ENCODE measurements at regions not wholly inside any gene's neighbourhood (a gene's known extent, or its start where the extent isn't known, plus 50 kb on each side); places are given as distances from the start of the nearest gene placed in this dataset.

- DNase-seq = no peak
- intact Hi-C loops (cut with DNase I) = no loop called here
Observed at GRCh38 chr11:112817376-112817775, 143.8 kb upstream of the NCAM1 start.

DNA sequence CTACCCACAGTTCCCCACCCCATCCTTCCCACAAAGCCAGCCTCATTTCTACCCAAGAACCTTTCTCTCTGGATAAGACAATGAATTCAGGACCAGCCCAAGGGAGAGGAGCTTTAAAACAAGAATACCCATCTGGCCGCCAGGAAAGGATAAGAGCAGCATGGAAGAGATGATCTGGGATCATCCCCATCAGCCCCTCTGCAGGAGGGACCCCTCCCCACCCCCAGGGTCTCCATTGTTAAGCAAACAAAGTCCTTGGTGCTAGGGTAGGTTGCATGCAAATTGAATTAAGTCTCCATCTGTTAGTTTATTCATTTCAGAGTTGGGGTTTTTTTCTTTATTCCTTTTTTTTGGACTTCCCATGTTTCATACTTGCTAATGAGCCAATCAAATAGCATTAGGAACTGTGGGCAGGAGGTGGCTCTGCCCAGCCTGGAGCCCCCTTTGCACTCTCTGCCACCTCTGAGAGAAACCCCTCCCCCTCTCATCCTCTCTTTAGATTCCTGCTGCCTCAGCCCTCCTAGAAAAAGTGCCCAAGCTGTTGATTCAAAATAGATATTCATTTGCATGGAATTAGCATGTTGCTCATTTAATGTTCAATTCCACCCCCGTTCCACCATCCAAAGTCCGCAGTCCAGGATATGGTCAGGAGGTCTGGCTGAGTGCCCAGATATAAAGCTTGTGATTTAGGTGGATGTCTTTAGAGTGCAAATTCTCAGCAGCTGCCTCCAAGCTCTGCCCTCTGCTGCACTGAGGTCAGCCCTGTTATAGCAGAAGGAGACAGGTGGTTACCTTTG lies 138.5 kb upstream of the NCAM1 start:
- DNase-seq = no peak
- intact Hi-C loops (cut with DNase I) = no loop called here

DNA sequence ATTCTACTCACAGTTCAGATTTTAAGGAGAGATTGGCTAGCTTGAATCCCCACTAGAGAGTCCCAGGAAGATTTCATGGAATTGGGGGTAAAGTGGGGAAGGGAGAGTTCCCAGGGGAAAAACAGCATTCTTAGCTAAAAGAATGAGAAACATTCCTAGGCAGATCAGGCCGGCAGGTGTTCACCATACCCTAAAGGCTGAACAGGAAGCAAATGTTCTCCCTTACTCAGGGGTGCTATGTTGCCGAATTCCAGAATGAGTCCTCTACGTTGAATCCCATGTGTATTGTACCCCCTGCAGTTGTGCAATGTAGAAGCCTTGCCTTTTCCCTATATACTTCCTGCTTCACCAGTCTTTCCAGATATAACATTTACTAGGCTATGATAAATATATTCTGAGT lies 135.2 kb upstream of the NCAM1 start:
- intact Hi-C loops (cut with DNase I) = no loop called here
- no peak for DNase-seq

GRCh38 chr11:112826788-112827187 lies 134.4 kb upstream of the NCAM1 start:
- intact Hi-C loops (cut with DNase I) = no loop called here
- no peak for DNase-seq

DNA sequence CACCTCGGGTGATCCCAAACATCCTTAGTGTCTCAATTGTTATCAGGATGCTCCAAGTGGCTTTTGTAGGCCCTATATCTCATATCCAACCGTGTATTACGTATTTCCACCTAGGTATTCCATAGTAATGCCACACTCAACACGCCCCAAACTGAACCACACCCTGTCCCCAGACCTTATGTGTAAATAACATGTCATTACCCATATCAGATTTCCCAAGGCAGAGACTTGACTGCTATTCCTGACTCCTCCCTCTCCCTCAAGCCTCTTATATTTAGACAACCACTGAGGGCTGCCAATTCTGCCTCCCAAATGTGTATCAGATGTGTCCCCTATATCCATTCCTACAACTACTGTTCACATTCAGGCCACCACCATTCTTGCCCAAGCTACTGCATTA lies 132.8 kb upstream of the NCAM1 start:
- DNase-seq = no peak
- intact Hi-C loops (cut with DNase I) = no loop called here

DNA sequence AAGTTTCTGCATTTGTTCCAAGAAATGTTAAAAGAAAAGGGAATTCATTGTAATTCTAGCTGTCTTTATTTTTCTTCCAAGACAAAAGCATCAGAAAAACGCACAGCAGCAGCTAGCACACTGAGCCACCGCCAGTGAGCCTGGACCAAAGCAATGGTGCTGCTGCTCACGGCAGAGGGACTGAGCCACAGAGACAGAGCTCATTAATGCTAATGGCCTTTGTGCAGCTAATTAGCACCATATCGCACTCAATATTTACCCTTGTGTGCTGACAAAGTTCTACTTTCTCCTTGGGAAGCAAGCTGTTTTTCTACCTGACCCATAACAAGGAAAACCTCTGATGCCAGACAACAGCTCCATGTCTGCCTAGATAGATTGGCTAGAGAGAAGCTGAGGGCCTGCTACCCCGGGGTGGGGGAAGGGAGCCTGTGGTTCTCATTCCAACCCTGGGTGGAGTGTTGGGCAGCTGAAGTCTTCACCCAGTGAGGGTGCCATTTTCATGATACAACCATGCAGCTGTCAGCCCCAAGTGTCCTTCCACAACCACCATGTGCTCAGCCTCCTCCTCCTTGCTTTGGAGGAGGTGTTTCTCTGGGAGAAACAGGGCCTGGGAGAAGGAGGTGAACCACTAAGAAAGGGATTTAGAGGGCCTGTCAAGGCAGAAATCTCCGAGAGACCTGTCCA lies 131.1 kb upstream of the NCAM1 start:
- intact Hi-C loops (cut with DNase I) = loop anchor here (5.0 to 10.0 kb wide), 2 partner anchors 33 to 285 kb away; no protein-coding TSS in a partner anchor
- DNase-seq = no peak

GRCh38 chr11:112831041-112831440 lies 130.2 kb upstream of the NCAM1 start:
- intact Hi-C loops (cut with DNase I) = loop anchor here (5.0 to 10.0 kb wide), 2 partner anchors 34 to 284 kb away; no protein-coding TSS in a partner anchor

DNA sequence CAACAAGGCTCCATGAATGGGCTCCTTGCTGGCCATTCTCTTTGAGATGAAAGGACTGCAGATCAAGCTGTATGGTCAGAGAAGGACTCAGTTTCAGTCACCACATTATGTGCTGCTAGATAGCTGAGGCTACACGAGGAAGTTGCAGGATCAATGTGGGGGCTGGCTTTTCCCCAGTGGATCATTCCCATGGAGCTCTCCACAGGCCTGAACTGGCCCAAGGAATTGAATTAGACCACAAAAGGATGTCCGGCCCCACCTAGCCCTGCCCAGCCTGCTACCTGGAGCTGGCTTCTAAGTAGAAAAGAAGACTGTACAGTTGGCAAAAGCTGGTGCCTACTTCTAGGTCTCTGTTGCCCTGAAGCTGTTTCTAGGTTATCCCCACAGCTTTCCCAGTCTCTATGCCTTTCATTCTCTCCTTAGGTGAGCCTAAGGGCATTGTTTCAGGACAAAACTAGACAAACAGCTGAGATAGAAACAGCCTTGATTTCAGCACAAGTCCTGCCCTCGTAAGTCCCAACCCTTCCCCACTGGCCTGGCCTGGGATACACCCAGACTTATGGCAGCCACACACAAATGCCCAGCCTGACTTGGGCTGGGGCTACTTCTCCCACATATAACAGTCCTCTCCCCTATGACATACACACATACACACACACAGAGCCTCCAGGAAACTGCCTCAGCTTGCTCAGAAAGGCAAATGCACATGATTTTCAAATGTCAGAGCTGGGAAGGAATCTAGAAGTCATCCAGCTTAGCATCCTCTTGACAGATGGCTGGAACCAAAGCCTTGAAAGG lies 129.1 kb upstream of the NCAM1 start:
- DNase-seq = no peak
- intact Hi-C loops (cut with DNase I) = loop anchor here (5.0 to 10.0 kb wide), 2 partner anchors 35 to 283 kb away; no protein-coding TSS in a partner anchor

More at GRCh38 chr11:112831041-112831440, 130.2 kb upstream of the NCAM1 start:
- DNase-seq = no peak

GRCh38 chr11:112834277-112834755 lies 126.9 kb upstream of the NCAM1 start:
- DNase-seq = peak; percentile 49 to 95 (median 76)
- intact Hi-C loops (cut with DNase I) = loop anchor here (5.0 to 10.0 kb wide), 2 partner anchors 37 to 280 kb away; no protein-coding TSS in a partner anchor

DNA sequence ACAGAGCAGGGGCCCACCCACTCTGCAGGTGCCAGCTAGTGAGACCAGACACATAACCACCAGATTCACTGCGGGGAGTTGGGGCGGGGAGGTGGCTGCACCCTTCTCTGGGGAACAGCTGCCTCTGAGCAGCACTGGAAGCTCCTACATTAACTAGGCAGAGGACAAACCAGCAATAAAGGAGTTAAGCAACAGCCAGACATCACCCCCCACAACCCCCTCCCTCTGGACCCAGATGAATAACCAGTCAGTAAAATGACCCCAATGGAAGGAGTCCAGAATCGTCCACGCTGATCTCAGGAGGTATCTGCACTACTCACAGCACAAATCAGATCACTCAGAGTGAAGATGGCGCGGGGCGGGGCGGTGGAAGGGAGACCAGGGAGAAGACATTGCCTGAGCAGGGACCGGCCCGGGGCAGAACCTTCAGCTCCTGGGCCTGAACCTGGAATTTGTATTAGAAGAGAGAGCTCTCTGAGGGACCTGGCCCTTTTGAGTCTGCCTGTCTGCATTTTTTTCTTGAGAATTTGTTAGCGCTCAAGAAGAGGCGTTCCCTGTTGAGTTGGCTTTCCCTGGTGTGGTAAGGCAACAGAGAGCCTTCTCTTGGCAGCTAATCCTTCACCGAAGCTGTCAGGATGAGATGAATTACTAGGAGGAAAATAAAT lies 125.5 kb upstream of the NCAM1 start:
- DNase-seq = no peak
- intact Hi-C loops (cut with DNase I) = loop anchor here (2.0 to 10.0 kb wide), 2 partner anchors 127 to 279 kb away; no protein-coding TSS in a partner anchor

DNA sequence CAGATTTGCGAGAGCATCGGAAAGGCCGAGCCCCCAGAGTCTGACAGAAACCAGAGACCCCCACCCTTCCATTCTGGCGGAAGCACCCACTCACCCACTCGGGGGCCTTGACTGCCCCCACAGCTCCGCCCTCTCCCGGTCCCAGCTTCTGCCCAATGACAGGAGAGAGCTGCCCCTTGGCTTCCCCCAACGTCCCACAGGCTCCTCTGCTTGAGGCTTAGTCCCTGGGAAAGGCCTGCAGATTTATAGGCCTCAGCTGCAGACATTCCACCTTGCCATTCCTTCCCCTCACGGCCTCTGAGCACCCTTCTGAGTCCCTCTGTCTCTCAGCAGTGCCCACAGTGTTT lies 125.0 kb upstream of the NCAM1 start:
- intact Hi-C loops (cut with DNase I) = loop anchor here (2.0 to 10.0 kb wide), 2 partner anchors 127 to 279 kb away; no protein-coding TSS in a partner anchor
- DNase-seq = no peak

DNA sequence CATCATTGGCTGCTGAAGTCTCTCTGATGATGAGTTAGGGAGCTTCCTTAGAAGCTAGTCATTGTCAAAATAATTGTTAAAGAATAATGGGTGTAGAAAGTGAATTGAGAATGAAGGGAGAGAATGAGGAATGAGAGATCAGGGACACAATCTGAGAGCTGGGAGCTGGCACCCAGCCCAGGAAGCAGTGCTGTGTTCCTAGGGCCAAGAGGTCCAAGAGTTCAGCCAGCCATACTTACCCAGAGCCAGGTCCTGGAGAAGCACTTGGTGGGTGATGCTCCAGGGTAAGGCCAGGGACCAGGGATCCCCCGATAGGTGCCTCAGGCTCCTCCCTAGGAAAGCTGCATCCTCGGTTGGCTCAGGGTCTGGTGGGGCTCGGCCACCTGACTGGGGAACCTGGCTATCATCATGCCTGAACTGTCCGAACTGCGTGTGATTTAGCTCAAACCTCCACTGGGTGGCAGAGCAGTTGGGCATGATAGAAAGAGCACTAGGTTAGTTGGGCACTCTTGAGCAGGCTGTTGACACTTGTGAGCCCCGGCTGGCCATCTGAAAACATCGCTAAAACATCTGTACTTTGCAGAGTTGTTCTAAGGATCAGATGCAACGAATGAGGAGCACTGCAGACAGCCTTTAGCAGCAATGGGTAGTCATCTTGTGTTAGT lies 123.9 kb upstream of the NCAM1 start:
- peak in 7 of 10 donors; percentile 45 to 93 (median 68) for DNase-seq

DNA sequence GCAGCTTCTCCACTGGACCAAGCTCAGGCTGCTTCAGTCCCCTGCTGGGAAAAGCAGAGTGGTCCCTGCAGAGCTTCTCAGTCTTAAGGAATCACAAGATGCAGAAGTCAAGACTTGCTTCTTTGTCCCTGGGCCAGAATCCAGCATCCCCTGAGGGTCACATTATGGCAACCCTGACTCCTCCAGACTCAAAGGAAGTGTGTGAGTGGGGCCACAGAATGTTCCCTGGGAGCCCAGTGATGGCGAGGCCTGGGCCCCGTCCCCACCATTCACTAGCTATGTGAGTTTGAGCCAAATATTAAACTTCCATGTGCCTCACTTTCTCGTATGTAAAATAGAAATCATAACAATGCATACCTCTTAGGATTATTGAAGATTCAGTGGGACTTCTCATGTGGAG lies 122.2 kb upstream of the NCAM1 start:
- intact Hi-C loops (cut with DNase I) = loop anchor here (10.0 kb wide), 1 partner anchor 276 kb away; no protein-coding TSS in a partner anchor
- DNase-seq = no peak

More for the DNA sequence above, 123.9 kb upstream of the NCAM1 start:
- intact Hi-C loops (cut with DNase I) = loop anchor here (2.0 to 10.0 kb wide), 2 partner anchors 126 to 278 kb away; no protein-coding TSS in a partner anchor

- intact Hi-C loops (cut with DNase I) = no loop called here
- DNase-seq = no peak
Observed at GRCh38 chr11:112841729-112842128, 119.5 kb upstream of the NCAM1 start.

DNA sequence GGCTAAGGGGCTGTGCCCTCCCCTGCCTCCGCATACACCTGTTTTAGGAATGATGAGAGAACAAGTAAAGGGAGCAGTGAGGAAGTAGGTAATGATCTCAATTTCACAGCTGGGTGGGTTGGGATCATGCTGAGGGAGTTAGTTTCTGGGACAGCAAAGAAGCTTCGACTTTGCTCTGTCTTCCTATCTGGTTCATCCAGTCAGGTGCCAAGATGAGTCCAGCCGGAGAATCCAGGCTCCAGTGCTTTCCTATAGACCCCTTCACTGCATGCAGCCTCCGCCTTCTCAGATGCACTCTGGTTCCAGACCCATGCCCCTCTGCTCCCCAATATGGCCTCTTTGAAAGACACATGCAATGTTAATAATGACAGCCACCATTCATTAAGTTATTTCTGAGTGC lies 119.1 kb upstream of the NCAM1 start:
- intact Hi-C loops (cut with DNase I) = no loop called here
- DNase-seq = no peak

DNA sequence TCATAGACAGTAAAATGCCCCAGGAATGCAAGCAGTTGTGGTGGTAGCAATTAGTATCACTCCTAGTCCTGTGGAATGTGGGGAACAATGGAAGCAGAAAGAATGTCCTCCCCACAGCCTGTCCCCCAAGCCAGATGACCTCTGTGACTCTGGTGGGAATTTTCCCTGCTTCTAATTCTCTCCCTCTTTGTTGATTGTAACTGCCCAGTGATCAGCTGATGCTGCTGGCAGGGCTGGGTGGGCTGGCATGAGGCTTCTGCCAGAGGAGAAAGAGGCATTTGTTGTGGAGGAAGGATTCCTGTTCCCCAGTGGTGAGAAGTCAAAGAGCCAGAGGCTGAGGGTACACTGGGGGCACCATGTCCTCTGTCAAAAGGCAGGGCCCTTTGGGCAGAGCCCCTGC lies 116.7 kb upstream of the NCAM1 start:
- intact Hi-C loops (cut with DNase I) = loop anchor here (2.0 kb wide), 1 partner anchor 58 kb away; no protein-coding TSS in a partner anchor
- DNase-seq = peak; percentile 73 to 98 (median 86)

GRCh38 chr11:112847568-112847967 lies 113.7 kb upstream of the NCAM1 start:
- no peak for DNase-seq
- intact Hi-C loops (cut with DNase I) = loop anchor here (5.0 kb wide), 1 partner anchor 35 kb away; no protein-coding TSS in a partner anchor

DNA sequence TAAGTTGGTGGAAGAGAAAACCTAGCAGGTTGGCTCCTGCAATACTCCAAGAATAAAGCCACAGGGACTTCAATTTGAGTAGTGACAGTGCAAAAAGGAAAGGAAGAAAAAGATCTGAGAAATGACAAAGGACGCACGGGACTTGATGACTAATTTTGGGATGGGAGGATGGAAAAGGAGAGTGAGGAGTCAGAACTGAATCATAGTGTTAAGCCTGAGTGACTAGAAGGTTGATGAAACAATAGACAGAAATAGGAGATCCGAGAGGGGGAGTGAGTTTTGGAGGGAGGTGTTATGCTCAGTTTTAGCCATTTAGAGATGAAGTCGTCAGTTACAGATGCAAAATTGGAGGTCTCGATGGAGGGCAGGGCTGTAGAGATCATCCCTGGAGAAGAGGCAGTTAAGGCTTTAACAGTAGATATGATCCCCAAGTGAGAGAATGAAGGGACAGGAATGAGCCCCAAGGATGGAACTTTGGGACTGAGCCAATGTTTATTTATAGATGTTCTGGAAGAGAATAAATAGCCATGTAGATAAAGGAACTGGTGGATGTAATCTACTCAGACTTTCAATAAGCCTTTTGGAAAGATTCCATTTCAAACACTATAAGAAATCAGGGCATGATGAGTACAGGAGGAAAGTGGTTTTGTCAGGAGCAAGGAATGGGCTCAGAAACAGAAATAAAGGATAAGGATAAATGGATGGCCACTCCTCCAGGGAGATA lies 108.9 kb upstream of the NCAM1 start:
- intact Hi-C loops (cut with DNase I) = no loop called here
- no peak for DNase-seq

DNA sequence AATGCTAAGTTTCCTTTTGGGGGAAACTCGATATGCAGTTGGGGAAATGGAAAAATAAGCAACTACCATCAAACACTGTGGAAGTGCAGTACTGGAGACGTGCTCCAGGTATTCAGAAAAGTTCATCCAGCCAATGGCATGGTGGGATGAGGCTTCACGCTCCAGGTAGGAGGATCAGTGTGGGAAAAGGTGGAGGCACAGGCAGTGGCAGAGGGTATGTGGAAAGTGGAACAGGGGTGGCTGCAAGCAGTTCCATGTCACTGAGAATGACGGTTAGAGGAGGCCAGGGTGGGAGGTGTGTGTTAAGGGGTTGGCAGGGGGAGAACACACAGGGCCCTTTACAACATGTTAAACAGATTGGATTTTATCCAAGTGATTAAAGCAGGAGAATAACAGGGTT lies 105.1 kb upstream of the NCAM1 start:
- intact Hi-C loops (cut with DNase I) = no loop called here
- no peak for DNase-seq
